ENCODE measurements at regions not wholly inside any gene's neighbourhood (a gene's known extent, or its start where the extent isn't known, plus 50 kb on each side); places are given as distances from the start of the nearest gene placed in this dataset.

- Histone ChIP-seq H3K4me1 (ENCODE audit: control insufficient read depth in 4 of 4, insufficient read depth in 4 of 4, low read length in 3 of 4) (peaks cover 0 to 16% (median 5%) of the 10 kb centered on the region in 4 donors), H3K4me3 (ENCODE audit: low read depth in 1 of 3, low read length in 3 of 3) (no peak overlapping the region), H3K9ac (ENCODE audit: low read depth in 1 of 2, low read length in 2 of 2) (no peak overlapping the region), H3K36me3 (ENCODE audit: control insufficient read depth in 4 of 4, insufficient read depth in 3 of 4, low read depth in 1 of 4, low read length in 3 of 4) (no peaks in the 10 kb centered on the region), H3K9me3 (ENCODE audit: control insufficient read depth in 4 of 4, low read length in 3 of 4) (no peaks in the 10 kb centered on the region), H3K27me3 (ENCODE audit: control insufficient read depth in 4 of 4, insufficient read depth in 4 of 4, low read length in 3 of 4) (no peaks in the 10 kb centered on the region), H3K27ac (ENCODE audit: low read depth in 1 of 2, low read length in 2 of 2) (no peak overlapping the region)
- no peak for DNase-seq (ENCODE audit: low spot score)
- WGBS = 83% methylated on average over 7 of the region's 7 CpGs
- TF ChIP-seq EGR1 (IDR thresholded peaks at IDR 0.05; ENCODE audit: low read depth in 2 of 2) (no peak), YY1 (IDR thresholded peaks at IDR 0.05) (no peak), JUND (IDR thresholded peaks at IDR 0.05) (no peak), FOXA2 (IDR thresholded peaks at IDR 0.05) (no peak), CTCF (IDR thresholded peaks at IDR 0.05; ENCODE audit: low read depth, low read length, missing input control) (no peak), HNF4A (conservative IDR thresholded peaks at IDR 0.05) (no peak), ZBTB33 (IDR thresholded peaks at IDR 0.05) (no peak), TAF1 (conservative IDR thresholded peaks at IDR 0.05) (no peak), ATF3 (IDR thresholded peaks at IDR 0.05) (no peak), MAX (IDR thresholded peaks at IDR 0.05) (no peak), RXRA (IDR thresholded peaks at IDR 0.05) (no peak), HNF4G (IDR thresholded peaks at IDR 0.05) (no peak), REST (IDR thresholded peaks at IDR 0.05) (no peak), RAD21 (IDR thresholded peaks at IDR 0.05) (no peak), GABPA (IDR thresholded peaks at IDR 0.05 in 1 of 2, conservative IDR thresholded peaks at IDR 0.05 in 1 of 2) (no peak), NR2F2 (IDR thresholded peaks at IDR 0.05) (no peak)
These were observed 179.8 kb upstream of the HAAO start for GRCh38 chr2:42971947-42972736.

All from liver (tissue), 8 donors.